ENCODE measurements at regions not wholly inside any gene's neighbourhood (a gene's known extent, or its start where the extent isn't known, plus 50 kb on each side); places are given as distances from the start of the nearest gene placed in this dataset.

GRCh38 chr9:19732441-19732951 lies 56.3 kb downstream of the SLC24A2 start:
- no peak overlapping the region for H3K4me3 Mint-ChIP-seq
- ATAC-seq, result no peak
- no peaks in the 10 kb centered on the region for H3K9me3 Mint-ChIP-seq (ENCODE audit: low read depth)
- H3K36me3 Mint-ChIP-seq, result no peaks in the 10 kb centered on the region
- DNase-seq, result no peak
- H3K4me1 Mint-ChIP-seq, result no peaks in the 10 kb centered on the region
- CTCF ChIA-PET, result no interaction called here
- H3K27me3 Mint-ChIP-seq, result peaks cover 8% of the 10 kb centered on the region
- H3K27ac Mint-ChIP-seq, result no peak overlapping the region

- H3K9me3 Mint-ChIP-seq (ENCODE audit: low read depth), result no peaks in the 10 kb centered on the region
- H3K4me1 Mint-ChIP-seq, result no peaks in the 10 kb centered on the region
- no peak overlapping the region for H3K27ac Mint-ChIP-seq
- H3K27me3 Mint-ChIP-seq, result peaks cover 9% of the 10 kb centered on the region
- no peak overlapping the region for H3K4me3 Mint-ChIP-seq
- CTCF ChIA-PET, result no interaction called here
- no peaks in the 10 kb centered on the region for H3K36me3 Mint-ChIP-seq
- ATAC-seq, result no peak
- no peak for DNase-seq
Observed at GRCh38 chr9:19728101-19728500, 60.7 kb downstream of the SLC24A2 start.

GRCh38 chr9:19725970-19726369 lies 62.9 kb downstream of the SLC24A2 start:
- CTCF ChIA-PET, result no interaction called here
- no peak overlapping the region for H3K27ac Mint-ChIP-seq
- no peaks in the 10 kb centered on the region for H3K36me3 Mint-ChIP-seq
- no peaks in the 10 kb centered on the region for H3K4me1 Mint-ChIP-seq
- H3K9me3 Mint-ChIP-seq (ENCODE audit: low read depth), result no peaks in the 10 kb centered on the region
- peaks cover 11% of the 10 kb centered on the region for H3K27me3 Mint-ChIP-seq
- DNase-seq (no peak), ATAC-seq (no peak)
- no peak overlapping the region for H3K4me3 Mint-ChIP-seq

- Mint-ChIP-seq H3K4me3 (no peak overlapping the region), H3K9me3 (ENCODE audit: low read depth) (no peaks in the 10 kb centered on the region)
Observed at GRCh38 chr9:19720377-19720776, 68.5 kb downstream of the SLC24A2 start.

GRCh38 chr9:19703702-19704101 lies 85.1 kb downstream of the SLC24A2 start:
- no peak for DNase-seq
- Mint-ChIP-seq H3K36me3 (no peaks in the 10 kb centered on the region), H3K4me3 (no peak overlapping the region), H3K27ac (no peak overlapping the region), H3K9me3 (ENCODE audit: low read depth) (no peaks in the 10 kb centered on the region), H3K4me1 (no peaks in the 10 kb centered on the region), H3K27me3 (peaks cover 16% of the 10 kb centered on the region)
- no peak for ATAC-seq
- CTCF ChIA-PET, result no interaction called here

More at GRCh38 chr9:19720377-19720776, 68.5 kb downstream of the SLC24A2 start:
- DNase-seq (no peak), ATAC-seq (no peak)
- H3K27me3 Mint-ChIP-seq, result peaks cover 3% of the 10 kb centered on the region
- CTCF ChIA-PET, result no interaction called here
- H3K36me3 Mint-ChIP-seq, result no peaks in the 10 kb centered on the region
- H3K4me1 Mint-ChIP-seq, result no peaks in the 10 kb centered on the region
- no peak overlapping the region for H3K27ac Mint-ChIP-seq

- no peak overlapping the region for H3K27ac Mint-ChIP-seq
Observed at GRCh38 chr9:19701991-19702390, 86.8 kb downstream of the SLC24A2 start.

GRCh38 chr9:19701274-19701673 lies 87.6 kb downstream of the SLC24A2 start:
- Mint-ChIP-seq H3K27me3 (peaks cover 20% of the 10 kb centered on the region), H3K9me3 (ENCODE audit: low read depth) (no peaks in the 10 kb centered on the region), H3K4me3 (no peak overlapping the region), H3K36me3 (no peaks in the 10 kb centered on the region), H3K4me1 (no peaks in the 10 kb centered on the region), H3K27ac (no peak overlapping the region)
- DNase-seq (no peak), ATAC-seq (no peak)
- CTCF ChIA-PET, result no interaction called here

More at GRCh38 chr9:19701991-19702390, 86.8 kb downstream of the SLC24A2 start:
- Mint-ChIP-seq H3K4me1 (no peaks in the 10 kb centered on the region), H3K4me3 (no peak overlapping the region), H3K9me3 (ENCODE audit: low read depth) (no peaks in the 10 kb centered on the region), H3K27me3 (peaks cover 20% of the 10 kb centered on the region), H3K36me3 (no peaks in the 10 kb centered on the region)
- ATAC-seq (no peak), DNase-seq (no peak)
- CTCF ChIA-PET, result no interaction called here

- DNase-seq (no peak), ATAC-seq (no peak)
- no peaks in the 10 kb centered on the region for H3K4me1 Mint-ChIP-seq
- no peak overlapping the region for H3K27ac Mint-ChIP-seq
- no peaks in the 10 kb centered on the region for H3K9me3 Mint-ChIP-seq (ENCODE audit: low read depth)
- H3K4me3 Mint-ChIP-seq, result no peak overlapping the region
- peaks cover 20% of the 10 kb centered on the region for H3K27me3 Mint-ChIP-seq
- CTCF ChIA-PET, result no interaction called here
- no peaks in the 10 kb centered on the region for H3K36me3 Mint-ChIP-seq
Observed at GRCh38 chr9:19700699-19701098, 88.1 kb downstream of the SLC24A2 start.

- H3K9me3 Mint-ChIP-seq (ENCODE audit: low read depth), result no peaks in the 10 kb centered on the region
- H3K27ac Mint-ChIP-seq, result no peak overlapping the region
- no peak overlapping the region for H3K4me3 Mint-ChIP-seq
- no peaks in the 10 kb centered on the region for H3K36me3 Mint-ChIP-seq
- ATAC-seq, result no peak
- H3K4me1 Mint-ChIP-seq, result no peaks in the 10 kb centered on the region
- H3K27me3 Mint-ChIP-seq, result peaks cover 20% of the 10 kb centered on the region
- CTCF ChIA-PET, result no interaction called here
- no peak for DNase-seq
Observed at GRCh38 chr9:19699756-19700155, 89.1 kb downstream of the SLC24A2 start.

- ATAC-seq, result no peak
- H3K4me3 Mint-ChIP-seq, result no peak overlapping the region
Observed at GRCh38 chr9:19698960-19699359, 89.9 kb downstream of the SLC24A2 start.

GRCh38 chr9:19694601-19695000 lies 94.2 kb downstream of the SLC24A2 start:
- no peaks in the 10 kb centered on the region for H3K4me1 Mint-ChIP-seq
- H3K27ac Mint-ChIP-seq, result no peak overlapping the region
- DNase-seq (no peak), ATAC-seq (no peak)
- H3K4me3 Mint-ChIP-seq, result no peak overlapping the region
- CTCF ChIA-PET, result no interaction called here
- no peaks in the 10 kb centered on the region for H3K36me3 Mint-ChIP-seq
- H3K9me3 Mint-ChIP-seq (ENCODE audit: low read depth), result no peaks in the 10 kb centered on the region
- H3K27me3 Mint-ChIP-seq, result peaks cover 10% of the 10 kb centered on the region

More at GRCh38 chr9:19698960-19699359, 89.9 kb downstream of the SLC24A2 start:
- DNase-seq, result no peak
- no peaks in the 10 kb centered on the region for H3K4me1 Mint-ChIP-seq
- peaks cover 18% of the 10 kb centered on the region for H3K27me3 Mint-ChIP-seq
- CTCF ChIA-PET, result no interaction called here
- no peaks in the 10 kb centered on the region for H3K9me3 Mint-ChIP-seq (ENCODE audit: low read depth)
- no peak overlapping the region for H3K27ac Mint-ChIP-seq
- no peaks in the 10 kb centered on the region for H3K36me3 Mint-ChIP-seq

- Mint-ChIP-seq H3K4me1 (no peaks in the 10 kb centered on the region), H3K36me3 (no peaks in the 10 kb centered on the region), H3K27ac (no peak overlapping the region), H3K27me3 (peaks cover 4% of the 10 kb centered on the region), H3K4me3 (no peak overlapping the region), H3K9me3 (ENCODE audit: low read depth) (peaks cover 20% of the 10 kb centered on the region)
- ATAC-seq (no peak), DNase-seq (no peak)
- CTCF ChIA-PET, result no interaction called here
Observed at GRCh38 chr9:19690128-19690527, 98.7 kb downstream of the SLC24A2 start.

GRCh38 chr9:19689328-19690101 lies 99.3 kb downstream of the SLC24A2 start:
- no peak for ATAC-seq
- no peak overlapping the region for H3K27ac Mint-ChIP-seq
- CTCF ChIA-PET, result no interaction called here
- peaks cover 4% of the 10 kb centered on the region for H3K27me3 Mint-ChIP-seq
- H3K4me3 Mint-ChIP-seq, result no peak overlapping the region
- no peaks in the 10 kb centered on the region for H3K36me3 Mint-ChIP-seq
- H3K9me3 Mint-ChIP-seq (ENCODE audit: low read depth), result peaks cover 20% of the 10 kb centered on the region
- no peak for DNase-seq
- H3K4me1 Mint-ChIP-seq, result no peaks in the 10 kb centered on the region

GRCh38 chr9:19683715-19684114 lies 105.1 kb downstream of the SLC24A2 start:
- no peak overlapping the region for H3K4me3 Mint-ChIP-seq
- no peaks in the 10 kb centered on the region for H3K36me3 Mint-ChIP-seq
- no peak for ATAC-seq
- H3K27me3 Mint-ChIP-seq, result no peaks in the 10 kb centered on the region
- no peaks in the 10 kb centered on the region for H3K4me1 Mint-ChIP-seq
- DNase-seq, result no peak
- peaks cover 20% of the 10 kb centered on the region for H3K9me3 Mint-ChIP-seq (ENCODE audit: low read depth)
- H3K27ac Mint-ChIP-seq, result no peak overlapping the region
- CTCF ChIA-PET, result no interaction called here
